Astrocyte (in vitro differentiated cells and primary cell): ENCODE measurements at regions not wholly inside any gene's neighbourhood (a gene's known extent, or its start where the extent isn't known, plus 50 kb on each side); places are given as distances from the start of the nearest gene placed in this dataset.

Source experiments
- CTCF ChIP-seq: IDR thresholded peaks from 2 replicates; pipeline ENCODE4 v1.5.1; 2011; ENCODE audit warnings: low read depth, mild to moderate bottlenecking, inconsistent platforms, low read length, moderate library complexity; ENCODE audit not compliant: insufficient read depth
- EZH2 ChIP-seq: IDR thresholded peaks from 2 replicates; pipeline ENCODE4 v1.6.1; 2012; ENCODE audit warnings: mild to moderate bottlenecking, low read length, inconsistent platforms; ENCODE audit not compliant: insufficient read depth

- TF ChIP-seq CTCF = no peak
- no peak for TF ChIP-seq EZH2
Observed at GRCh38 chr20:48458003-48458377, 369.8 kb downstream of the PREX1 start.
